ENCODE measurements at regions not wholly inside any gene's neighbourhood (a gene's known extent, or its start where the extent isn't known, plus 50 kb on each side); places are given as distances from the start of the nearest gene placed in this dataset.

GRCh38 chr13:48158915-48159314 lies 64.0 kb upstream of the MED4 start:
- no peak for DNase-seq
- CTCF ChIA-PET: interaction anchor here (0.6 kb wide), 1 partner anchor 8 kb away, joined by 3 read pairs; no protein-coding TSS in a partner anchor
- H3K9me1 ChIP-seq (ENCODE audit: insufficient read depth, low read length): no peaks in the 10 kb centered on the region

More at GRCh38 chr13:48158915-48159314, 64.0 kb upstream of the MED4 start:
- H4K8ac ChIP-seq (ENCODE audit: low read depth in 2 of 2, low read length in 2 of 2): no peak overlapping the region
- H3K9me3 ChIP-seq (ENCODE audit: control insufficient read depth, insufficient read depth, low read length): no peaks in the 10 kb centered on the region
- no peaks in the 10 kb centered on the region for H3K27me3 ChIP-seq (ENCODE audit: control insufficient read depth, insufficient read depth, low read length)
- H3K14ac ChIP-seq (replicated peaks; ENCODE audit: low read depth, low read length): no peak overlapping the region
- no peak overlapping the region for H3K56ac ChIP-seq (ENCODE audit: extremely low read depth, insufficient read depth, low read length)
- H3K4me1 ChIP-seq (ENCODE audit: control insufficient read depth, insufficient read depth, low read length): no peaks in the 10 kb centered on the region
- 100% methylated on average over 2 of the region's 3 CpGs; no CpG with 5 or more reads in 1 of the 2 experiments for WGBS, 2 experiments (ENCODE audit: extremely low coverage in 2 of 2, insufficient read length in 1 of 2)
- dilution Hi-C loops (cut with HindIII; ENCODE audit: low sequenced_read_pairs, unreplicated experiment): no loop called here
- no TSS peak for BruUV-seq (replicated peaks)
- ATAC-seq (ENCODE audit: low read depth): no peak
- H3K4me3 ChIP-seq (ENCODE audit: insufficient read depth, low read depth, low read length): no peak overlapping the region
- H4K5ac ChIP-seq (ENCODE audit: low read depth, low read length): no peak overlapping the region
- in situ Hi-C loops (cut with MboI; ENCODE audit: low sequenced_read_pairs): no loop called here
- no peak overlapping the region for H2BK20ac ChIP-seq (ENCODE audit: low read depth, low read length)
- no peak overlapping the region for H3K23ac ChIP-seq (ENCODE audit: low read depth, low read length)
- no peaks in the 10 kb centered on the region for H3K79me1 ChIP-seq (ENCODE audit: low read depth in 1 of 2, low read length in 2 of 2)
- H3K36me3 ChIP-seq (ENCODE audit: control insufficient read depth, insufficient read depth, low read length): no peaks in the 10 kb centered on the region
- intact Hi-C loops (cut with micrococcal nuclease): no loop called here
- no peak overlapping the region for H2AFZ ChIP-seq (replicated peaks; ENCODE audit: low read length, poor library complexity)
- no peak overlapping the region for H3K27ac ChIP-seq (ENCODE audit: insufficient read depth, low read length)
- no peak overlapping the region for H3K9ac ChIP-seq (ENCODE audit: low read depth, low read length)
- no peak overlapping the region for H4K91ac ChIP-seq (ENCODE audit: insufficient read depth, low read depth, low read length)
- no peaks in the 10 kb centered on the region for H4K20me1 ChIP-seq (ENCODE audit: insufficient read depth, low read length)
- POLR2A ChIA-PET (ENCODE audit: unreplicated experiment): no interaction called here
- H3K18ac ChIP-seq (ENCODE audit: low read depth, low read length): no peak overlapping the region
- H2AK9ac ChIP-seq (replicated peaks; ENCODE audit: low read depth, low read length, poor library complexity): no peak overlapping the region
- no peak overlapping the region for H2BK15ac ChIP-seq (ENCODE audit: low read depth, low read length)
- H2AK5ac ChIP-seq (ENCODE audit: low read depth, low read length): no peak overlapping the region
- H3K4ac ChIP-seq (ENCODE audit: low read depth, low read length): no peak overlapping the region
- TF ChIP-seq POLR2A (IDR thresholded peaks at IDR 0.05; ENCODE audit: low read depth, low read length): no peak
- TF ChIP-seq CTCF (conservative IDR thresholded peaks at IDR 0.05; ENCODE audit: low read depth, low read length): no peak
- no peak for TF ChIP-seq RCOR1 (IDR thresholded peaks at IDR 0.05; ENCODE audit: insufficient replicate concordance, low read length)
- TF ChIP-seq USF2 (IDR thresholded peaks at IDR 0.05; ENCODE audit: low read depth, low read length): no peak
- TF ChIP-seq NFE2L2 (IDR thresholded peaks at IDR 0.05; ENCODE audit: low read depth, low read length): no peak
- TF ChIP-seq RAD21 (IDR thresholded peaks at IDR 0.05; ENCODE audit: low read length): no peak
- TF ChIP-seq MXI1 (IDR thresholded peaks at IDR 0.05; ENCODE audit: borderline replicate concordance, low read depth, low read length): no peak
- TF ChIP-seq SMC3 (IDR thresholded peaks at IDR 0.05; ENCODE audit: low read depth, low read length): no peak
- TF ChIP-seq ELK1 (IDR thresholded peaks at IDR 0.05; ENCODE audit: borderline replicate concordance, low read depth, low read length): no peak
- no peak for TF ChIP-seq CEBPB (IDR thresholded peaks at IDR 0.05; ENCODE audit: low read depth, low read length)
- no peak for TF ChIP-seq BHLHE40 (IDR thresholded peaks at IDR 0.05; ENCODE audit: low read depth, low read length)
- no peak for TF ChIP-seq MAZ (IDR thresholded peaks at IDR 0.05; ENCODE audit: borderline replicate concordance, low read depth, low read length)
- TF ChIP-seq RFX5 (IDR thresholded peaks at IDR 0.05; ENCODE audit: low read depth, low read length): no peak
- TF ChIP-seq MAFK (IDR thresholded peaks at IDR 0.05; ENCODE audit: low read depth, low read length): no peak
- no peak for TF ChIP-seq FOS (IDR thresholded peaks at IDR 0.05; ENCODE audit: low read depth, low read length)
- no peak for TF ChIP-seq CHD1 (IDR thresholded peaks at IDR 0.05; ENCODE audit: low read depth, low read length)
- H2BK120ac ChIP-seq (ENCODE audit: low read depth, low read length): no peak overlapping the region
- no peak overlapping the region for H3K4me2 ChIP-seq (ENCODE audit: low read depth, low read length)
- no peak overlapping the region for H2BK5ac ChIP-seq (ENCODE audit: low read depth, low read length, poor library complexity, severe bottlenecking)

Measured in IMR-90 (cell line).